Activated T-helper 2 cell treated with anti-CD3 and anti-CD28 coated beads, Interferon-gamma antibody, Interleukin-2, Interleukin-4, amounts not matched to agents 10 μg/mL and 5 μg/mL and 100 μg/mL, durations not matched to agents 14 hours and 24 hours and 36 hours (primary cell): ENCODE measurements at regions not wholly inside any gene's neighbourhood (a gene's known extent, or its start where the extent isn't known, plus 50 kb on each side); places are given as distances from the start of the nearest gene placed in this dataset.

ENCODE experiments used
- DNase-seq: peaks from one replicate; pipeline ENCODE4 v3.0.0; 2021; ENCODE audit warnings: low spot score
- H3K27ac Mint-ChIP-seq: one replicate; pipeline ENCODE4 v1.8.0; 2021; ENCODE audit warnings: mixed read lengths
- H3K27me3 Mint-ChIP-seq: one replicate; pipeline ENCODE4 v1.8.0; 2021; ENCODE audit warnings: low read depth, mixed read lengths
- H3K36me3 Mint-ChIP-seq: one replicate; pipeline ENCODE4 v1.8.0; 2021; ENCODE audit warnings: low read depth, mixed read lengths
- H3K4me1 Mint-ChIP-seq: one replicate; pipeline ENCODE4 v1.8.0; 2021; ENCODE audit warnings: low read depth, mixed read lengths
- H3K4me3 Mint-ChIP-seq: one replicate; pipeline ENCODE4 v1.8.0; 2021; ENCODE audit warnings: low read depth, mild to moderate bottlenecking, moderate library complexity, mixed read lengths
- H3K9me3 Mint-ChIP-seq: one replicate; pipeline ENCODE4 v1.8.0; 2021; ENCODE audit warnings: mixed read lengths
- intact Hi-C: fragments of 100-400 bp; cut with micrococcal nuclease; formaldehyde crosslinking; loops from one replicate; pipeline ENCODE4 v1.15.1; 2023

DNA sequence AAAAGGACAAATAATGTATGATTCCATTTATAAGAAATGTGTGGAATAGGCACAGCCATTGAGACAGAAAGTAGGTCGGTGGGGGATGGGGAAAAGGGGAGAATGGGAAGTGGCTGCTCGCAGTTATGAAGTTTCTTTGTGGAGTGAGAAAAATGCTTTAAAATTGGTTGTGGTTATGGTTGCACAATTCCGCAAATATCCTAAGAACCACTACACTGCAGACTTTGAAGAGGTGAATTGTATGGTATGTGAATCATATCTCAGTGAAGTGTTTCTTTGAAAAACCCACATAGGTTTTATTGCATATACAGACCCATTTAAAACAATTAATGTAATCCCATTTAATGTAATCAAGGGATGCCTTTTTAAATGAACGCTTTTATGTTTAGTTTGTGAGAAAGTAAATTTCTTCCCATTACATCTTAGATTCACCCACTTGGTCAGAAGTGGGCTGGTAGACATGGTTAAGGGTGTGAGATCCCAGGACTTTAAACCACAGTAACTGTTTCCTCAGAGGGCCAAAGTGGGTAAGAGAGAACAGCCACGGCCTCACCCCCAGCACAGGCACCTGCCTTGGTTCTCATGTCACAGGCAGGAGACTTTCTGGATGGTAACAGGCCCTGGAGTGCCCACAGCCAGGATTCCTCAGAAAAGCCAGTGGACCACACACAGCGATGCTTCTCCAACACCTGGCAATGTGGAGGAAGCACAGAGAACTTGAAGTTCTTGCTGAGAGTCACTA is 119.3 kb upstream of the GJB6 start:
- H3K36me3 Mint-ChIP-seq: no peaks in the 10 kb centered on the region
- no peak overlapping the region for H3K4me3 Mint-ChIP-seq
- intact Hi-C loops: loop anchor here (10.0 kb wide), 1 partner anchor 123 kb away; no protein-coding TSS in a partner anchor
- DNase-seq: no peak
- H3K27me3 Mint-ChIP-seq: peaks cover 2% of the 10 kb centered on the region
- no peaks in the 10 kb centered on the region for H3K9me3 Mint-ChIP-seq
- peaks cover 3% of the 10 kb centered on the region for H3K4me1 Mint-ChIP-seq
- no peak overlapping the region for H3K27ac Mint-ChIP-seq

GRCh38 chr13:20350819-20351218 is 118.7 kb upstream of the GJB6 start:
- Mint-ChIP-seq H3K27me3 (peaks cover 6% of the 10 kb centered on the region), H3K4me1 (peaks cover 3% of the 10 kb centered on the region), H3K36me3 (no peaks in the 10 kb centered on the region)

DNA sequence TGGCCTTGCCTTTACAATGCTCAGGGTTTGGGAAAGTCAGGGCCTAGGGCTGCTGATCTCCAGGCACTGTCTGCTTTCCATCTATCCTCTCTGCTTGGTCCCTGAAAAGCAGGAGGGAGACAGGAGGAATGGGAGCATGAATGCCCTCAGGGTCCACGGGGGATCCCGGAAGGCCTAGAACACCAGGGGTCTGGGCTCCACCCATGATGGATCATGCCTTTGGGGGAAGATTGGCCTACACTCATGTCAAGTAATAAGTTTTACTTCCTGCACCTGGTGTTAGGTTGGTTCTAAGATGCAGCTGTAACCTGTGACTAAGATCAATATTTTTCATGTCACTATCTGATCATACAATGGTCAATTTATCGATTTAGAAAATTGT is 118.3 kb upstream of the GJB6 start:
- Mint-ChIP-seq H3K9me3 (no peaks in the 10 kb centered on the region), H3K27ac (no peak overlapping the region), H3K27me3 (peaks cover 6% of the 10 kb centered on the region), H3K4me3 (no peak overlapping the region), H3K4me1 (peaks cover 3% of the 10 kb centered on the region), H3K36me3 (no peaks in the 10 kb centered on the region)
- no peak for DNase-seq
- intact Hi-C loops: loop anchor here (10.0 kb wide), 1 partner anchor 124 kb away; no protein-coding TSS in a partner anchor

More at GRCh38 chr13:20350819-20351218, 118.7 kb upstream of the GJB6 start:
- DNase-seq: no peak
- intact Hi-C loops: loop anchor here (10.0 kb wide), 1 partner anchor 124 kb away; no protein-coding TSS in a partner anchor
- Mint-ChIP-seq H3K9me3 (no peaks in the 10 kb centered on the region), H3K27ac (no peak overlapping the region), H3K4me3 (no peak overlapping the region)

DNA sequence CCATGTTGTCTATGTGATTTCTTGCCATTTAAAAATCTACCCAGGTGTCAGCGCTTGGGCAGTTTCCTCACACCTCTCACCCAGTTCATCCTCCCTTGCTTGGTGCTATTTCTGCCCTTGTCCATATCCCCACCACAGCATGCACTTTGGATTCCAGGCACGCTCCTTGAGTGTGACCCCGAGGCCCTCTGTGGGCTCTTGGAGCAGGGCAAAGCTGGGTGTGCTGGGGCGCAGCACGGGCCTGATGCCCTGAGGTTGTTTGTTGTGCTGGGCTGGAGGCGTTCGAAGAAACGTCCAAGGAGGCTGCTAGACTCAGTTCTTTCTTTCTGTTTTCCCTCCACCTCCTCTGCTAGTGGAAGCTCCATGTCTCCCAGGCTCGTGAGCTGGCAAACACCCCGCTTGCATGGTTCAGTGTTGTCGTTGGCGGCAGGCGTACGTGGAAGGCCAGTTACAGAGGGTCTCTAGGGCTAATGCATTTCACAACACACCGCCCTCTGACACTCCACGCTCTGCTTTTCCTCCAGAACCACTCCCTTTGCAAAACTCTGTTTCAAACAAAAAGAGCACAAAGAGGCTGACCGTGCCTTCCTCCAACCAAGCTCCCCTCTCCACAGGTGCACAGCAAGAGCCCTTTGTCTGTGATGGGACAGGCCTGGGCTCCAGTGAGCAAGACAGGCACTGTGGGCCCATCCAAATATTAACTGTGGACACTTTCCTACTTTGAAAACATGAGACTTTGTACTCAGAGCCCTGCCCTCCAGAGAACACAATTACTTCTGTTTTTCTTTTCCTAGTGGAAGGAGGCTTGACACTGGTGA is 117.7 kb upstream of the GJB6 start:
- no peak overlapping the region for H3K4me3 Mint-ChIP-seq
- intact Hi-C loops: loop anchor here (10.0 kb wide), 1 partner anchor 125 kb away; no protein-coding TSS in a partner anchor
- peaks cover 3% of the 10 kb centered on the region for H3K4me1 Mint-ChIP-seq
- no peak for DNase-seq
- H3K27ac Mint-ChIP-seq: no peak overlapping the region
- H3K9me3 Mint-ChIP-seq: no peaks in the 10 kb centered on the region
- peaks cover 6% of the 10 kb centered on the region for H3K27me3 Mint-ChIP-seq
- no peaks in the 10 kb centered on the region for H3K36me3 Mint-ChIP-seq

- H3K27me3 Mint-ChIP-seq: peaks cover 6% of the 10 kb centered on the region
- intact Hi-C loops: no loop called here
- no peaks in the 10 kb centered on the region for H3K36me3 Mint-ChIP-seq
- no peaks in the 10 kb centered on the region for H3K9me3 Mint-ChIP-seq
- no peak overlapping the region for H3K4me3 Mint-ChIP-seq
- DNase-seq: no peak
- H3K27ac Mint-ChIP-seq: no peak overlapping the region
- no peaks in the 10 kb centered on the region for H3K4me1 Mint-ChIP-seq
Observed at GRCh38 chr13:20348645-20349408, 116.7 kb upstream of the GJB6 start.

- peaks cover 6% of the 10 kb centered on the region for H3K27me3 Mint-ChIP-seq
- intact Hi-C loops: no loop called here
- no peaks in the 10 kb centered on the region for H3K9me3 Mint-ChIP-seq
- H3K36me3 Mint-ChIP-seq: no peaks in the 10 kb centered on the region
- no peak overlapping the region for H3K27ac Mint-ChIP-seq
- H3K4me3 Mint-ChIP-seq: no peak overlapping the region
- no peaks in the 10 kb centered on the region for H3K4me1 Mint-ChIP-seq
- DNase-seq: no peak
Observed at GRCh38 chr13:20348018-20348417, 115.9 kb upstream of the GJB6 start.

DNA sequence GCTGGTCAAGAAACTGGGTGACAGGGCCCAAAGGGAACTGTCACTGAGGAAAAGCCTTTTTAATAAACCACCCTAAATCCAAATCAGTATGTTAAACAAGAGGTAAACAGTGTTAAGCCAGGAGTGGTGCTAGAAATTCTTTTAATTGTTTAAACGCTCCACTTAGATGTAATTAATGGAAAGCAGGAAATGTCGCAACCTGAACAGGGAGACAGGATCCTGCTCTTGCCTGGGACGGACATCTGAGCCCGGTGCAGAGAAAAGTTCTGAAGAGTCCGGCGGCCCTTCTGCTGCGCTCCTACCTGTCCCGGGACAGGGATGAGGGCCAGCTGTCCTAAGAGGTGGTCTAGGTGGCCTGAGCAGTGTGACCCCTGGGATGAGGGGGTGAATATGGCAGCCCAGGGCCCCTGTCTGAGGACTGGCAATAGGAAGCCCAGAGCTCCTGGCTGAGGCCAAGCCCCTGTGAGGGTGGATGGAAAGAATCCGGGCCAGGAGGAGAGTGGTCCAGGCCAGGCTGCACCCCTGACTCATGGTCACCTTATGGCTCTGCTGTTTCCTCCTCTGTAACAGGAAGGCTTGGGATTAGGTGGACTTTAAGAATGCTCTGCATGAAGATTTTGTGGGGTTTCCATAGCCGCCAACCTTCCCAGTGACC is 112.8 kb upstream of the GJB6 start:
- Mint-ChIP-seq H3K4me3 (no peak overlapping the region), H3K4me1 (no peaks in the 10 kb centered on the region), H3K27me3 (peaks cover 3% of the 10 kb centered on the region), H3K27ac (no peak overlapping the region), H3K36me3 (no peaks in the 10 kb centered on the region), H3K9me3 (no peaks in the 10 kb centered on the region)
- DNase-seq: no peak
- intact Hi-C loops: no loop called here

- Mint-ChIP-seq H3K4me3 (no peak overlapping the region), H3K27ac (no peak overlapping the region), H3K36me3 (no peaks in the 10 kb centered on the region), H3K4me1 (no peaks in the 10 kb centered on the region), H3K9me3 (no peaks in the 10 kb centered on the region), H3K27me3 (peaks cover 6% of the 10 kb centered on the region)
- no peak for DNase-seq
- intact Hi-C loops: no loop called here
Observed at GRCh38 chr13:20342311-20342710, 110.2 kb upstream of the GJB6 start.

GRCh38 chr13:20340759-20341171 is 108.6 kb upstream of the GJB6 start:
- no peak overlapping the region for H3K27ac Mint-ChIP-seq
- peaks cover 9% of the 10 kb centered on the region for H3K27me3 Mint-ChIP-seq
- H3K9me3 Mint-ChIP-seq: no peaks in the 10 kb centered on the region
- no peak for DNase-seq
- no peaks in the 10 kb centered on the region for H3K4me1 Mint-ChIP-seq
- no peaks in the 10 kb centered on the region for H3K36me3 Mint-ChIP-seq
- H3K4me3 Mint-ChIP-seq: no peak overlapping the region
- intact Hi-C loops: no loop called here

DNA sequence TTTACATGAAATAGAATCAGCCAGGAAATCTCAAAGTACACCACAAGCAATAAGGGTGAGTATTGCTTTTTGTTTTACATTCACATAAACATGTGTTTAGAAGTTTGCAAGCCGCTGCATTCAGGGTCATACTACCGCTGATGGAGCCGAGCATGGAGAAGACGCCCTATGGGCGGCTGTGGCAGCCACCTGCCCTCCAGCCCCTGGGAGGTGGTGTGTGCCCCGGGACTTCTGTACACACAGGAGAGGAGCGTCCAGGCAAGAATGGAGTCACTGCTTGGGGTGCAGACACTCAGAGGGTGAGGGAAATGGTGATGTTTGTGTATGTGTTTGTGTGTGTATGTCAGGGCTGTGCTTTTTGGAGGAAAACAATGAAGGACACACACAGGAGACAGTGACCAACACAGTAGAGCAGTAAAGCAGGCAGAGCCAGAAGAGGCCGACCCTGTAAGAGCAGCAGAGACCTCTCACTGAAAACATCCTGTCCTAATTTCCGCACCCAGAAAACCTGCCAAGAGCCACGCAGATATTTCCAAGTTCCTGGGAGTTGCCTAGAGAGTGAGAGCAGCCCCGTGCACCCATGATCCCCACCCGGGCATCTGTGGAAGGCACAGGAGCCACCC is 108.1 kb upstream of the GJB6 start:
- no peak for DNase-seq
- no peak overlapping the region for H3K4me3 Mint-ChIP-seq
- no peak overlapping the region for H3K27ac Mint-ChIP-seq
- H3K27me3 Mint-ChIP-seq: peaks cover 9% of the 10 kb centered on the region
- H3K9me3 Mint-ChIP-seq: no peaks in the 10 kb centered on the region
- no peaks in the 10 kb centered on the region for H3K36me3 Mint-ChIP-seq
- intact Hi-C loops: no loop called here
- no peaks in the 10 kb centered on the region for H3K4me1 Mint-ChIP-seq

GRCh38 chr13:20337884-20338551 is 105.9 kb upstream of the GJB6 start:
- Mint-ChIP-seq H3K4me3 (no peak overlapping the region), H3K27me3 (peaks cover 13% of the 10 kb centered on the region), H3K4me1 (no peaks in the 10 kb centered on the region), H3K36me3 (no peaks in the 10 kb centered on the region), H3K27ac (no peak overlapping the region), H3K9me3 (no peaks in the 10 kb centered on the region)
- no peak for DNase-seq
- intact Hi-C loops: no loop called here
